ENCODE measurements at regions not wholly inside any gene's neighbourhood (a gene's known extent, or its start where the extent isn't known, plus 50 kb on each side); places are given as distances from the start of the nearest gene placed in this dataset.

DNA sequence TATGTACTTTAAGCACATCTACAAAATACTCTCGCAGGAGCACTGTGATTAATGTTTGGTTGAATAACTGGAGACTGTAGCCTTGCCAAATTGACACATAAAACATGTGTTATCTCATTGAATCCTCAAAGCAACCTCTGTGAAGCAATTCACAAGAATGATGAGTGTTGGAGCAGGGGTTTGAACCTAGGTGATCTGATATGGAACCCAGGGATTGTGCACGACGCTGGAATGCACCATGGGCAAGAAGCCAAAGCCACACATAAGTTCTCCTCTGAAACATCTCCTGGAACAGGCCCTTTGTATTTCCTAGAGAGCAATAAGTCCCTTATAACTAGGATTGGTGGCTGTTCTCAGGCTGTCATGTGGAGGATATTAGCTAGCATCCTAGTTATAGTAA is 124.6 kb upstream of the IVNS1ABP start:
- Histone ChIP-seq H3K4me1 (peaks cover 0 to 29% (median 9%) of the 10 kb centered on the region in 6 donors), H3K27ac (peak overlapping the region in 1 of 8 donors; percentile 73), H3K9me3 (no peaks in the 10 kb centered on the region), H3K36me3 (no peaks in the 10 kb centered on the region), H3K4me3 (no peak overlapping the region), H3K27me3 (replicated peaks in 1 of 7) (no peaks in the 10 kb centered on the region)
- WGBS, 5 donors = 66 to 79% (median 77%) methylated on average over 3 of the region's 3 CpGs
- no peak for DNase-seq
- TF ChIP-seq POLR2AphosphoS5 (IDR thresholded peaks at IDR 0.05) (no peak), POLR2A (IDR thresholded peaks at IDR 0.05) (no peak)
- TF ChIP-seq, protein P1, sequence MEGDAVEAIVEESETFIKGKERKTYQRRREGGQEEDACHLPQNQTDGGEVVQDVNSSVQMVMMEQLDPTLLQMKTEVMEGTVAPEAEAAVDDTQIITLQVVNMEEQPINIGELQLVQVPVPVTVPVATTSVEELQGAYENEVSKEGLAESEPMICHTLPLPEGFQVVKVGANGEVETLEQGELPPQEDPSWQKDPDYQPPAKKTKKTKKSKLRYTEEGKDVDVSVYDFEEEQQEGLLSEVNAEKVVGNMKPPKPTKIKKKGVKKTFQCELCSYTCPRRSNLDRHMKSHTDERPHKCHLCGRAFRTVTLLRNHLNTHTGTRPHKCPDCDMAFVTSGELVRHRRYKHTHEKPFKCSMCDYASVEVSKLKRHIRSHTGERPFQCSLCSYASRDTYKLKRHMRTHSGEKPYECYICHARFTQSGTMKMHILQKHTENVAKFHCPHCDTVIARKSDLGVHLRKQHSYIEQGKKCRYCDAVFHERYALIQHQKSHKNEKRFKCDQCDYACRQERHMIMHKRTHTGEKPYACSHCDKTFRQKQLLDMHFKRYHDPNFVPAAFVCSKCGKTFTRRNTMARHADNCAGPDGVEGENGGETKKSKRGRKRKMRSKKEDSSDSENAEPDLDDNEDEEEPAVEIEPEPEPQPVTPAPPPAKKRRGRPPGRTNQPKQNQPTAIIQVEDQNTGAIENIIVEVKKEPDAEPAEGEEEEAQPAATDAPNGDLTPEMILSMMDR (IDR thresholded peaks at IDR 0.05 in 8 of 11, conservative IDR thresholded peaks at IDR 0.05 in 3 of 11) = no peak
- intact Hi-C loops (cut with DNase I; ENCODE audit: low total_unique reads) = no loop called here

DNA sequence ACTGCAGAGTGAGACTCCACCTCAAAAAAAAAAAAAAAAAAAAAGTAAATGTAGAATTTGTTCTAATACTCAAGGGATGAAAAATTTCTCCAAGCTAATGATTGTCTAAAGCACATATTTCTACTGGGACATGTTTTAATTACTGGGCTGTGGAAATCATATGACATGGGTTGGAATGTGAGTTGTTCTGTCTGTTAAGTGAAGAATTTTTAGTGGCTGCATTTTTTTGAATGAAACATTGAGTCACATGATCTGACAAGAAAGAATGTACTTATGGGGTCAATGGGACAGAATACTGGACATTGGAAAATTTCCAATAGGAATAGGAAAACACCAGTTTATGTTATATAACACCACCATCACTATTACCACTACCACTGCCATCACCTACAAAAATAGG is 123.8 kb upstream of the IVNS1ABP start:
- peaks cover 0 to 29% (median 9%) of the 10 kb centered on the region in 6 donors for H3K4me1 ChIP-seq
- no peaks in the 10 kb centered on the region for H3K9me3 ChIP-seq
- no peak overlapping the region for H3K4me3 ChIP-seq
- no peaks in the 10 kb centered on the region for H3K36me3 ChIP-seq
- TF ChIP-seq POLR2A (IDR thresholded peaks at IDR 0.05) (no peak), POLR2AphosphoS5 (IDR thresholded peaks at IDR 0.05) (no peak)
- TF ChIP-seq, protein P1 (IDR thresholded peaks at IDR 0.05 in 8 of 11, conservative IDR thresholded peaks at IDR 0.05 in 3 of 11) = no peak
- intact Hi-C loops (cut with DNase I; ENCODE audit: low total_unique reads) = no loop called here
- no peak for DNase-seq
- H3K27me3 ChIP-seq (replicated peaks in 1 of 7) = no peaks in the 10 kb centered on the region
- peak overlapping the region in 4 of 8 donors; percentile 29 to 73 (median 58) for H3K27ac ChIP-seq

DNA sequence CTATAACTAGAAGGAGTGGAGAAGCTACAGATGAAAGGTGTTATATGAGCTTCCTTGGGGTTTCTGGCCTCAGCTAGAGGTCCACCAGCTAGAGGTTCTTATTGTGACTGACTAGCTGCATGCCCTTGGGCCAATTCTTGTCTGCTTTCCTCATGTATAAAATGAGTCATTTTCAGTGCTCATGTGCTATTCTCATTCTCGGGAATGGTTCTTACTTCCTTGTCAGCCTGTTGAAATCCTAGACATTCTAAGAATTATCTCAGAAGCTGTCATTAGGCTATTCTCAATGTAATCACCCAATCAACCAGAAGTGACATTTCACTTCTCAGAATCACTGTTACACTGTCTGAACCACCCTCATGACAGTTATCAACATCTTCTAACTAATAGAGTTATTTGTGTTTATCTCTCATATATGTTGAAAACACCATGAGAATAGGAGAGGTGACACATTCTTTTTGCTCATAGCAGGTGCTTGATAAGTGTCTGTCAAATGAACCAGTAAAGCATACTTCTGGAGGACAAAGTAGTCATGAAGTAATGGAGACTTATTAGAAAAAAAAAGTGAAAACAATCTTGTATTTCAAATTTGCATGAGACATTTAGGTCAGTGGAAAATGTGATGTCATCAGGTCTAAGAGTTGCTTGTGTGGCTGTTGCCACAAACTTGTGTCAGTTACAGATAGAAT is 122.8 kb upstream of the IVNS1ABP start:
- TF ChIP-seq, protein P1 (IDR thresholded peaks at IDR 0.05 in 8 of 11, conservative IDR thresholded peaks at IDR 0.05 in 3 of 11) = no peak
- no peak for TF ChIP-seq POLR2A (IDR thresholded peaks at IDR 0.05)
- Histone ChIP-seq H3K4me1 (peaks cover 0 to 29% (median 9%) of the 10 kb centered on the region in 6 donors), H3K27me3 (replicated peaks in 1 of 7) (no peaks in the 10 kb centered on the region), H3K36me3 (no peaks in the 10 kb centered on the region), H3K4me3 (no peak overlapping the region), H3K9me3 (no peaks in the 10 kb centered on the region), H3K27ac (peak overlapping the region in 6 of 8 donors; percentile 29 to 73 (median 60))
- no peak for DNase-seq
- intact Hi-C loops (cut with DNase I; ENCODE audit: low total_unique reads) = no loop called here
- WGBS, 5 donors = 52 to 64% (median 58%) methylated on average over 1 of the region's 1 CpG

DNA sequence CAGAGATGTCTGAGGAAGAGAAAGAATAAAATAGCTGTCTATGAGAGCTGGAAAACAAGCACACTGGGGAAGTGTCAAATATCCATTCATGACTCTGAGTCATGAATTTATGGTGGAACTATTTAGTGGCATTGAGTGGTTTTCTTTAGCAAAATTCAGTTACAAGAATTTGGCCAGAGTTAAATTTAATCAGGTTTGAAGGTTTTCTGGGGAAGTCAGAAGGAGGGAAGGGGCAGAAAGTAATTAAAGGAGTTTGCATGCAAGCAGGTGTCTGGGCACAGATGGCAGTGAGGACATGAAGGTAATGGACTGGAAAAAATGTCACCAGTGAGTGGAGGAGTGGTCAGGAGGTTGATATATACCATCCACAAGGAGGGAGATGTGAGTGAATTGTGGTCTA is 121.9 kb upstream of the IVNS1ABP start:
- Histone ChIP-seq H3K27me3 (replicated peaks in 1 of 7) (no peaks in the 10 kb centered on the region), H3K4me3 (no peak overlapping the region), H3K27ac (peak overlapping the region in 6 of 8 donors; percentile 29 to 73 (median 60)), H3K36me3 (no peaks in the 10 kb centered on the region), H3K9me3 (no peaks in the 10 kb centered on the region), H3K4me1 (peaks cover 0 to 29% (median 9%) of the 10 kb centered on the region in 6 donors)
- intact Hi-C loops (cut with DNase I; ENCODE audit: low total_unique reads) = no loop called here
- no peak for DNase-seq
- TF ChIP-seq POLR2AphosphoS5 (IDR thresholded peaks at IDR 0.05) (no peak), POLR2A (IDR thresholded peaks at IDR 0.05) (no peak)
- TF ChIP-seq, protein P1 (IDR thresholded peaks at IDR 0.05 in 8 of 11, conservative IDR thresholded peaks at IDR 0.05 in 3 of 11) = no peak
